ENCODE measurements at regions not wholly inside any gene's neighbourhood (a gene's known extent, or its start where the extent isn't known, plus 50 kb on each side); places are given as distances from the start of the nearest gene placed in this dataset.

DNA sequence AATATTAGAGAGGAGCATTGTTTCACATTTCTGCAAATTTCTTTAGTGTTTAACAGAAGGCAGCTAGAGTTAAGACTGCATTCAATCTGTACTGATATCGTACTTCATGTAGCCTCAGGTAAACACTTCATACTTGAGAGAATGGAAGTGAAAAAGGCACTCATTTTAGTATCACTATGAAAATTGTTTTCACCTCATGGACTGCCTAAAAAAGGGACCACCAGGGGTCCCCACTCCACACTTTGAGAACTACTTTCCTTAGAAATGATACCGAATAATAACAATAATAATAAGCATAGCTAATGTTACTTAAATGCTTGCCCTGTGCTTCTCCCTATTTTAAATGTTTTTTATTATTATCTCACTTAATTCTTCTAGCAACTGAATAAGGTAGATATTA is 95.1 kb downstream of the BLID start:
- Histone ChIP-seq H3K36me3 (no peaks in the 10 kb centered on the region), H3K27ac (no peak overlapping the region), H3K4me3 (no peak overlapping the region), H3K9me3 (no peaks in the 10 kb centered on the region), H3K4me1 (no peaks in the 10 kb centered on the region), H3K27me3 (no peaks in the 10 kb centered on the region)
- TF ChIP-seq POLR2A (IDR thresholded peaks at IDR 0.05), result no peak
- TF ChIP-seq POLR2AphosphoS5 (IDR thresholded peaks at IDR 0.05; ENCODE audit: insufficient read depth in 1 of 2, low read depth in 1 of 2), result no peak
- TF ChIP-seq, protein P1, sequence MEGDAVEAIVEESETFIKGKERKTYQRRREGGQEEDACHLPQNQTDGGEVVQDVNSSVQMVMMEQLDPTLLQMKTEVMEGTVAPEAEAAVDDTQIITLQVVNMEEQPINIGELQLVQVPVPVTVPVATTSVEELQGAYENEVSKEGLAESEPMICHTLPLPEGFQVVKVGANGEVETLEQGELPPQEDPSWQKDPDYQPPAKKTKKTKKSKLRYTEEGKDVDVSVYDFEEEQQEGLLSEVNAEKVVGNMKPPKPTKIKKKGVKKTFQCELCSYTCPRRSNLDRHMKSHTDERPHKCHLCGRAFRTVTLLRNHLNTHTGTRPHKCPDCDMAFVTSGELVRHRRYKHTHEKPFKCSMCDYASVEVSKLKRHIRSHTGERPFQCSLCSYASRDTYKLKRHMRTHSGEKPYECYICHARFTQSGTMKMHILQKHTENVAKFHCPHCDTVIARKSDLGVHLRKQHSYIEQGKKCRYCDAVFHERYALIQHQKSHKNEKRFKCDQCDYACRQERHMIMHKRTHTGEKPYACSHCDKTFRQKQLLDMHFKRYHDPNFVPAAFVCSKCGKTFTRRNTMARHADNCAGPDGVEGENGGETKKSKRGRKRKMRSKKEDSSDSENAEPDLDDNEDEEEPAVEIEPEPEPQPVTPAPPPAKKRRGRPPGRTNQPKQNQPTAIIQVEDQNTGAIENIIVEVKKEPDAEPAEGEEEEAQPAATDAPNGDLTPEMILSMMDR (IDR thresholded peaks at IDR 0.05), result peak in 2 of 3 experiments; percentile 23 to 39
- DNase-seq (ENCODE audit: extremely low spot score in 2 of 2), result no peak
- intact Hi-C loops (cut with DNase I), result no loop called here

DNA sequence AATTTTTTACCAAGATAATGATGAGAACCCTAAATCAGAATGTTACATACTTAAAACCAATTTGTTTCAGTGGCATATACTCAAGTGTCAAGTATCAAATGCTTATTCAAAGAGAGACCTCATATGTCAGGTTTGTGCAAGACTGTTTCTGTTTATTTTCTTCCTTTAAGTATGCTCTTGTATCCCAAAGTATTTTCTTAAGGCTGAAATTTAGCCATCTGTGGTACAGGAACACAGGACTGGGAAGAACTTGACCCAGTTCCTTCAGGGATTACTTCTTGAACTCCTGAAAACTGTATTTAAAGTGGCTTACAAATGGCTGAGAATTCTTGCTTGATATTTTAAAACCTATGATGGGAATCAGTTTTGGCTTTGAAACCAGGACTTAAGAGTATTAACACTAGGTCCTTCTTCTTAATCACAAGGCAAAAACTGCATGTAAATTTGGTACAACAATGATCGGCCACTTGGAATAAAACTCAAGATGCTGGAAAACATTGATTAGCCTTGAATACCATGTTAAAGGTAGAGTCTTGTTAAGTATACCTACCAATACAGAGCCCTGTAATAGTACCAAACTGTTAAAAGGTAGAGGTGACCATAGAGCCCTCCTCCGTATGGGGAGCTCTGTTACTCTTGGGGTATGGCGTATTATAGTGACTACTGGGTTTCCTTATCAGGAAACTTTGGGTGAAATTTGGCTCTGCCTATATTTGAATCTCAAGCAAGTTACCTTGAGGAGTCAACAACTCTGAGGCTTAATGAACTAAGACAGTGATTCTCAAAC is 95.9 kb downstream of the BLID start:
- DNase-seq (ENCODE audit: extremely low spot score in 2 of 2), result no peak
- H3K27ac ChIP-seq, result no peak overlapping the region
- no peaks in the 10 kb centered on the region for H3K36me3 ChIP-seq
- H3K27me3 ChIP-seq, result no peaks in the 10 kb centered on the region
- intact Hi-C loops (cut with DNase I), result no loop called here
- TF ChIP-seq POLR2AphosphoS5 (IDR thresholded peaks at IDR 0.05; ENCODE audit: insufficient read depth in 1 of 2, low read depth in 1 of 2) (no peak), POLR2A (IDR thresholded peaks at IDR 0.05) (no peak)
- TF ChIP-seq, protein P1 (IDR thresholded peaks at IDR 0.05), result no peak
- H3K4me3 ChIP-seq, result no peak overlapping the region
- H3K9me3 ChIP-seq, result no peaks in the 10 kb centered on the region
- H3K4me1 ChIP-seq, result no peaks in the 10 kb centered on the region

DNA sequence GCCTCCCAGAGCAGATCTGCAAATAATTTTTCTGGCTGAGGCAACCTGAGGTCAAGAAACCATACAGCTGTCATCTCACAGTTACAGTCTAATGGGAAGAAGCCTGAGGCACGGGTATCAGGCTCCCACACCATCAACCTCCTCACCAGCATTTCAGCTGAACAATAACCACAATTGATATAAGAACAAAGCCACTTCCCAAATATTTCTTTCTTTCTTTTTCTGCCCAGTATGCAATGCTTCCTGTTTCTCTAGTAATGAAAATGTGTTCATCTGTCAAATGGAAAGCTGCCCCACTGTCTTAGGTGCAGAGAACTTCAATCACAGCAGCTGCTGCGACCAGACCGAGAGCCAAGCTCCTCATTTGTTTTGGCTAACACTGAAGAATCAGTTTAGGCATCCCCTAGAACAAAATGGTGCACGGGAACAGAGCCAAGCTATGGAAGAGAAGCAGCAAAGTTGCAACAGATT is 108.4 kb downstream of the BLID start:
- Histone ChIP-seq H3K27ac (no peak overlapping the region), H3K4me1 (no peaks in the 10 kb centered on the region), H3K9me3 (no peaks in the 10 kb centered on the region), H3K4me3 (no peak overlapping the region), H3K36me3 (no peaks in the 10 kb centered on the region), H3K27me3 (no peaks in the 10 kb centered on the region)
- no peak for DNase-seq (ENCODE audit: extremely low spot score in 2 of 2)
- intact Hi-C loops (cut with DNase I), result no loop called here
- TF ChIP-seq POLR2A (IDR thresholded peaks at IDR 0.05), result no peak
- TF ChIP-seq, protein P1 (IDR thresholded peaks at IDR 0.05), result no peak
- no peak for TF ChIP-seq POLR2AphosphoS5 (IDR thresholded peaks at IDR 0.05; ENCODE audit: insufficient read depth in 1 of 2, low read depth in 1 of 2)

DNA sequence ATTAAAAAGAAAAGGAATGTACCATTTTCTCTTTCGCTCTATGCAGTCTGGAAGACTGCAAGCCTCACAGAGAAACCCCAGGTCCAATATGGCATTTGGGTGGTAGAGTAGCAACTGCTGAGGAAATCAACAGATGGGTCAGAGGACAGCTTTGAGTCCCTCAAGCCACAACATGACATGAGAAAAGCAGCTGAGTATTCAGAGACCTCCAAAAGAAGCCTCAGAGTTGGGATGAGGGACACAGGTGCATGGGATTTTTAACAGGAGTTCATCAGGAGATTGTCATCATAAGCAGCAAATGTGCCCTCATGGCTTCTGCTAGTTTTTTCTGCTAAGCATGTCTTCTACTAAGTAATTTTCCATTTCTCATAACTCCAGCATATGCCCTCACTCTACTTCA is 111.6 kb downstream of the BLID start:
- intact Hi-C loops (cut with DNase I), result no loop called here
- Histone ChIP-seq H3K9me3 (no peaks in the 10 kb centered on the region), H3K4me3 (no peak overlapping the region), H3K27me3 (no peaks in the 10 kb centered on the region), H3K27ac (no peak overlapping the region), H3K4me1 (no peaks in the 10 kb centered on the region), H3K36me3 (no peaks in the 10 kb centered on the region)
- TF ChIP-seq POLR2A (IDR thresholded peaks at IDR 0.05), result no peak
- TF ChIP-seq, protein P1 (IDR thresholded peaks at IDR 0.05), result no peak
- DNase-seq (ENCODE audit: extremely low spot score in 2 of 2), result no peak

DNA sequence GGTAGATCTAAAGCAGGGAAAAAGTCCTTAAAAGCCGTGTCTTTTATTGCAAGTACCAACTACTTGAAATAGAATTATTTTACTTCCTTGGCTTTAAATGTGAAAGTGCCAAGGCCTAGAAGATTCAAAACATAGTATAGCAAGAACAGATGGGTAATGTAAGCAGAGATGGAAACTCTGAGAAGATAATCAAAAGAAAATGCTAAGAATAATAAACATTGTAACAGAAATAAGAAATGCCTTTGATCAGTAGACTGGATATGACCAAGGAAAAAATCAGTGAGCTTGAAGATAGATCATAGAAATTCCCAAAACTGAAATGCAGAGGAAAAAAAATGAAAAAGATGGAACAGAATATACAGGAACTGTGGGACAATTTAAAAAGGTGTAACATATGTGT is 113.1 kb downstream of the BLID start:
- intact Hi-C loops (cut with DNase I), result no loop called here
- Histone ChIP-seq H3K4me3 (no peak overlapping the region), H3K4me1 (no peaks in the 10 kb centered on the region), H3K27me3 (no peaks in the 10 kb centered on the region), H3K9me3 (no peaks in the 10 kb centered on the region), H3K27ac (no peak overlapping the region), H3K36me3 (no peaks in the 10 kb centered on the region)
- TF ChIP-seq, protein P1 (IDR thresholded peaks at IDR 0.05), result no peak
- TF ChIP-seq POLR2AphosphoS5 (IDR thresholded peaks at IDR 0.05; ENCODE audit: insufficient read depth in 1 of 2, low read depth in 1 of 2) (no peak), POLR2A (IDR thresholded peaks at IDR 0.05) (no peak)
- no peak for DNase-seq (ENCODE audit: extremely low spot score in 2 of 2)

All from vagina (tissue), 2 donors.